ENCODE measurements at regions not wholly inside any gene's neighbourhood (a gene's known extent, or its start where the extent isn't known, plus 50 kb on each side); places are given as distances from the start of the nearest gene placed in this dataset.
"Not testable (repeated sequence)": the region's sequence is repeated elsewhere in the genome, so short reads cannot be mapped to it uniquely, and the experiment has no call there.

- H3K4me3 ChIP-seq = no peak overlapping the region
- H3K27ac ChIP-seq = no peak overlapping the region
- no peaks in the 10 kb centered on the region for H3K27me3 ChIP-seq
- no peaks in the 10 kb centered on the region for H3K36me3 ChIP-seq
- DNase-seq = no peak
- no peaks in the 10 kb centered on the region for H3K4me1 ChIP-seq
- no peaks in the 10 kb centered on the region for H3K9me3 ChIP-seq (replicated peaks)
These were observed 322.6 kb upstream of the TMEM132C start for GRCh38 chr12:127944211-127944899.

- DNase-seq = no peak
- H3K9me3 ChIP-seq (replicated peaks) = no peaks in the 10 kb centered on the region
- no peak overlapping the region for H3K27ac ChIP-seq
These were observed 309.8 kb upstream of the TMEM132C start for GRCh38 chr12:127957001-127957660.

GRCh38 chr12:127962303-127962702 lies 304.7 kb upstream of the TMEM132C start:
- Histone ChIP-seq H3K4me1 (no peaks in the 10 kb centered on the region), H3K27me3 (no peaks in the 10 kb centered on the region), H3K4me3 (no peak overlapping the region), H3K27ac (no peak overlapping the region), H3K36me3 (no peaks in the 10 kb centered on the region), H3K9me3 (replicated peaks) (no peaks in the 10 kb centered on the region)
- DNase-seq = no peak

More at GRCh38 chr12:127957001-127957660, 309.8 kb upstream of the TMEM132C start:
- no peaks in the 10 kb centered on the region for H3K4me1 ChIP-seq
- H3K4me3 ChIP-seq = no peak overlapping the region
- no peaks in the 10 kb centered on the region for H3K27me3 ChIP-seq
- no peaks in the 10 kb centered on the region for H3K36me3 ChIP-seq

GRCh38 chr12:127963933-127964332 lies 303.0 kb upstream of the TMEM132C start:
- Histone ChIP-seq H3K27me3 (no peaks in the 10 kb centered on the region), H3K9me3 (replicated peaks) (no peaks in the 10 kb centered on the region), H3K36me3 (no peaks in the 10 kb centered on the region), H3K27ac (no peak overlapping the region), H3K4me3 (no peak overlapping the region), H3K4me1 (no peaks in the 10 kb centered on the region)
- DNase-seq = no peak

GRCh38 chr12:127964717-127965116 lies 302.3 kb upstream of the TMEM132C start:
- H3K27me3 ChIP-seq = no peaks in the 10 kb centered on the region
- DNase-seq = peak; percentile 4 to 51
- no peak overlapping the region for H3K4me3 ChIP-seq
- H3K4me1 ChIP-seq = no peaks in the 10 kb centered on the region
- H3K36me3 ChIP-seq = no peaks in the 10 kb centered on the region
- H3K9me3 ChIP-seq (replicated peaks) = no peaks in the 10 kb centered on the region
- H3K27ac ChIP-seq = no peak overlapping the region

- Histone ChIP-seq H3K27ac (no peak overlapping the region), H3K36me3 (no peaks in the 10 kb centered on the region), H3K9me3 (replicated peaks) (no peaks in the 10 kb centered on the region), H3K4me3 (no peak overlapping the region), H3K27me3 (no peaks in the 10 kb centered on the region), H3K4me1 (no peaks in the 10 kb centered on the region)
- no peak for DNase-seq
These were observed 300.6 kb upstream of the TMEM132C start for GRCh38 chr12:127966331-127966730.

GRCh38 chr12:127970491-127970890 lies 296.5 kb upstream of the TMEM132C start:
- no peaks in the 10 kb centered on the region for H3K36me3 ChIP-seq
- H3K9me3 ChIP-seq (replicated peaks) = no peaks in the 10 kb centered on the region
- no peaks in the 10 kb centered on the region for H3K27me3 ChIP-seq
- no peaks in the 10 kb centered on the region for H3K4me1 ChIP-seq
- no peak overlapping the region for H3K4me3 ChIP-seq
- no peak for DNase-seq
- no peak overlapping the region for H3K27ac ChIP-seq

- no peak for DNase-seq
- no peak overlapping the region for H3K4me3 ChIP-seq
- H3K27ac ChIP-seq = no peak overlapping the region
- no peaks in the 10 kb centered on the region for H3K4me1 ChIP-seq
- H3K9me3 ChIP-seq (replicated peaks) = no peaks in the 10 kb centered on the region
- H3K27me3 ChIP-seq = no peaks in the 10 kb centered on the region
- H3K36me3 ChIP-seq = no peaks in the 10 kb centered on the region
These were observed 286.4 kb upstream of the TMEM132C start for GRCh38 chr12:127980585-127980984.

GRCh38 chr12:127981875-127982274 lies 285.1 kb upstream of the TMEM132C start:
- DNase-seq = no peak
- Histone ChIP-seq H3K4me1 (no peaks in the 10 kb centered on the region), H3K27ac (no peak overlapping the region), H3K27me3 (no peaks in the 10 kb centered on the region), H3K4me3 (no peak overlapping the region), H3K9me3 (replicated peaks) (no peaks in the 10 kb centered on the region), H3K36me3 (no peaks in the 10 kb centered on the region)

- not testable (repeated sequence) for H3K4me1 ChIP-seq; H3K27me3 ChIP-seq; DNase-seq; H3K27ac ChIP-seq; H3K4me3 ChIP-seq; H3K9me3 ChIP-seq (replicated peaks); H3K36me3 ChIP-seq
These were observed 283.7 kb upstream of the TMEM132C start for GRCh38 chr12:127983213-127983791.

GRCh38 chr12:127984386-127985055 lies 282.4 kb upstream of the TMEM132C start:
- Histone ChIP-seq H3K9me3 (replicated peaks) (no peaks in the 10 kb centered on the region), H3K27me3 (no peaks in the 10 kb centered on the region), H3K4me1 (no peaks in the 10 kb centered on the region), H3K36me3 (no peaks in the 10 kb centered on the region), H3K27ac (no peak overlapping the region), H3K4me3 (no peak overlapping the region)
- no peak for DNase-seq

- Histone ChIP-seq H3K9me3 (replicated peaks) (no peaks in the 10 kb centered on the region), H3K27me3 (no peaks in the 10 kb centered on the region), H3K27ac (no peak overlapping the region), H3K36me3 (no peaks in the 10 kb centered on the region), H3K4me1 (no peaks in the 10 kb centered on the region), H3K4me3 (no peak overlapping the region)
- peak in 1 of 2 experiments; percentile 2 for DNase-seq
These were observed 279.6 kb upstream of the TMEM132C start for GRCh38 chr12:127987199-127987901.

GRCh38 chr12:127991485-127991884 lies 275.5 kb upstream of the TMEM132C start:
- H3K27me3 ChIP-seq = no peaks in the 10 kb centered on the region
- H3K4me1 ChIP-seq = no peaks in the 10 kb centered on the region
- no peak for DNase-seq
- no peak overlapping the region for H3K4me3 ChIP-seq
- no peak overlapping the region for H3K27ac ChIP-seq
- no peaks in the 10 kb centered on the region; the same call in 1 of the 2 replicates for H3K9me3 ChIP-seq (replicated peaks)
- H3K36me3 ChIP-seq = no peaks in the 10 kb centered on the region

GRCh38 chr12:127998988-127999387 lies 268.0 kb upstream of the TMEM132C start:
- Histone ChIP-seq H3K4me3 (no peak overlapping the region), H3K4me1 (no peaks in the 10 kb centered on the region), H3K27ac (no peak overlapping the region), H3K9me3 (replicated peaks) (no peaks in the 10 kb centered on the region; the same call in 1 of the 2 replicates), H3K27me3 (no peaks in the 10 kb centered on the region; the same call in 1 of the 2 replicates), H3K36me3 (no peaks in the 10 kb centered on the region)
- no peak for DNase-seq

All from SJCRH30 (cell line).